Stimulated activated memory B cell treated with anti-CD40 and anti-IgM and Interleukin-4, amounts not matched to agents 10 μg/mL and 1 μg/mL and 100 μg/mL, for 72 hours (primary cell): ENCODE measurements at regions not wholly inside any gene's neighbourhood (a gene's known extent, or its start where the extent isn't known, plus 50 kb on each side); places are given as distances from the start of the nearest gene placed in this dataset.
"Not testable (repeated sequence)": the region's sequence is repeated elsewhere in the genome, so short reads cannot be mapped to it uniquely, and the experiment has no call there.

Experiments
- ATAC-seq: fragments of 150-1000 bp; cut with Tn5 transposase; 2 replicates; pipeline ENCODE4 v1.10.0; 2021
- H3K27ac Mint-ChIP-seq: one replicate; pipeline ENCODE4 v1.8.0; 2022; ENCODE audit warnings: mild to moderate bottlenecking, mixed read lengths
- H3K27me3 Mint-ChIP-seq: one replicate; pipeline ENCODE4 v1.8.0; 2022; ENCODE audit warnings: mixed read lengths
- H3K36me3 Mint-ChIP-seq: one replicate; pipeline ENCODE4 v1.8.0; 2022; ENCODE audit warnings: mixed read lengths
- H3K4me1 Mint-ChIP-seq: one replicate; pipeline ENCODE4 v1.8.0; 2022; ENCODE audit warnings: mixed read lengths
- H3K4me3 Mint-ChIP-seq: one replicate; pipeline ENCODE4 v1.8.0; 2022; ENCODE audit warnings: mild to moderate bottlenecking, moderate library complexity, mixed read lengths
- H3K9me3 Mint-ChIP-seq: one replicate; pipeline ENCODE4 v1.8.0; 2022; ENCODE audit warnings: mixed read lengths

DNA sequence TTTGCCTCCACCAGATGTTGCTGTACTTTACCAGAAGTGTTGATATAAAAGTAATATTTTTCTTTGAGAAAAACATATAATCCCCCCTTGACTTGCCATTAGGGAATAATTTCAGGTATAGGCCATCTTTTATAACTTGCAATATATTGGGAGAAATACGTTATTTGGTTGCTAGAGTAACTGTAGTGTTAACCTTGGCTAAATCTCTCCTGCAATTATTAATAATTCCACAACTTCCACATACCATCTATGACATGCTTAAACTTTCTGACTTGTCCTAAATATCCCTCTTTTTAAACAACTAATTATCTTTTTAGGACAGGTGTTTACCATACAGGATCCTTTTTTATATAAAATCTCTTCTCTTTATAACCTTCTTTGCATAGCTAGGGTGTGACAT is 1048.2 kb downstream of the SLC16A7 start:
- no peak overlapping the region for H3K4me3 Mint-ChIP-seq
- no peaks in the 10 kb centered on the region for H3K36me3 Mint-ChIP-seq
- H3K4me1 Mint-ChIP-seq = no peaks in the 10 kb centered on the region
- no peak for ATAC-seq
- H3K9me3 Mint-ChIP-seq = no peaks in the 10 kb centered on the region
- H3K27ac Mint-ChIP-seq = no peak overlapping the region
- H3K27me3 Mint-ChIP-seq = no peaks in the 10 kb centered on the region

DNA sequence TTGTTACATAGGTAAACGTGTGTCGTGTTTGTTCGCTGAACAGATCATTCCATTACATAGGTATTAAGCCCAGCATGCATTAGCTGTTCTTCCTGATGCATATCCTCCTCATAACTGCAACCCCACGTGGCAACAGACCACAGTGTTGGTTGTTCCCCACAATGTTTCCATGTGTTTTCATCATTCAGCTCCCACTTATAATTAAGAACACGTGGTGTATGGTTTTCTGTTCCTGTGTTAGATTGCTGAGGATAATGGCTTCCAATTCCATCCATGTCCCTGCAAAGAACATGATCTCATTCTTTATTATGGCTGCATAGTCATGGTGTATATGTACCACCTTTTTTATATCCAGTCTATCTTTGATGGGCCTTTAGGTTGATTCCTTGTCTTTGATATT is 1071.1 kb downstream of the SLC16A7 start:
- no peak overlapping the region for H3K4me3 Mint-ChIP-seq
- no peaks in the 10 kb centered on the region for H3K36me3 Mint-ChIP-seq
- ATAC-seq = no peak
- no peaks in the 10 kb centered on the region for H3K4me1 Mint-ChIP-seq
- H3K27me3 Mint-ChIP-seq = no peaks in the 10 kb centered on the region
- peaks cover 7% of the 10 kb centered on the region for H3K9me3 Mint-ChIP-seq
- no peak overlapping the region for H3K27ac Mint-ChIP-seq

DNA sequence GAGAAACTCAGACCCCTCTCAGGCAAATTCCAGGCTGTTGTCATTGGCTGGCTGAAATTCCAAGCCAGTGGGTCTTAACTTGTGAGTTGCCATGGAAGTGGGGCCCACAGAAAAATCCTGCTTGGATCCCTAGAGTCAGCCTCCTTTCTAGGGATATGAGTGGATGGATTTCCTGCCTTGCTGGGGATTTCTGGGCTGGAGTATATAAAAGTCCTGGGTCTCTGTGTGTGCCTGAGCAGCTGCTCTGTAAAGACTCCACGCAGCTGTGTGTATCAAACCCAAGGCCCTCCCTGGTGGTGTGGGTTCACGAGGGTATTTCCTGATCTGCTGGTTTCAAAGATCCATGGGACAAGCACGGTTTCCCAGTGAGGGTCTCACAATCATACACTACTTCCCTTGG is 1077.1 kb downstream of the SLC16A7 start:
- Mint-ChIP-seq H3K4me3 (no peak overlapping the region), H3K4me1 (no peaks in the 10 kb centered on the region)
- no peak for ATAC-seq

DNA sequence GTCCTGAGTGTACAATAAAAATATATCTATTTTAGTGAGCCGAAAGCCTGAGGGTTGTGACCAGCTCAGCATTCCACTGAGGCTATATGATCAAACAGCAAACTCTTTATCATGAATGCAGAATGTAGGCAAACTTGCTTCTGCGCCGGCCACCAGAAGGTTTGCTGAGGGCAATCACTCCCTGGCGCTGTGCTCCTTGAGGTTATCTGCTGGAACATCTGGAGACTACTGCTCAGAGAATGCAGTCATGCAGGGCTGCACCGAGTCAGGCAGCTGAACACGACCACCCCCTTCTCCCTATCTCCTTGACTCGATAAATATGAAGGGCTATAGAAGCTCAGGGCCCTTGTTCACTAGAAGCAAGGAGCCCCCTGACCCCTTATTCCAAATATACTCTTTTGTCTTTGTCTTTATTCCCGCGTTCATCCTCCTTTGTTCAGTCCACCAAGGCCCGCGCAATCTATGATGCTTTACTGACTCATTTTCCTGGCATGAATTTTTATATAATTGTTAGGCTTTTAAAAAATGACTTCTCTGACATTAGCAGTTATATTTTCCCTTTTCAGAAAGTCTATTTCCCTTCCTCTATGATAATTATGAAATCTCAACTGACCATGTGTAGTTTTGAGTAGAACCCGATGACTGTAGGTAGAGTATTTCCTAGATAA is 1089.3 kb downstream of the SLC16A7 start:
- H3K36me3 Mint-ChIP-seq = no peaks in the 10 kb centered on the region

More for the DNA sequence above, 1077.1 kb downstream of the SLC16A7 start:
- H3K27ac Mint-ChIP-seq = no peak overlapping the region
- H3K36me3 Mint-ChIP-seq = no peaks in the 10 kb centered on the region
- H3K27me3 Mint-ChIP-seq = no peaks in the 10 kb centered on the region
- peaks cover 6% of the 10 kb centered on the region for H3K9me3 Mint-ChIP-seq

DNA sequence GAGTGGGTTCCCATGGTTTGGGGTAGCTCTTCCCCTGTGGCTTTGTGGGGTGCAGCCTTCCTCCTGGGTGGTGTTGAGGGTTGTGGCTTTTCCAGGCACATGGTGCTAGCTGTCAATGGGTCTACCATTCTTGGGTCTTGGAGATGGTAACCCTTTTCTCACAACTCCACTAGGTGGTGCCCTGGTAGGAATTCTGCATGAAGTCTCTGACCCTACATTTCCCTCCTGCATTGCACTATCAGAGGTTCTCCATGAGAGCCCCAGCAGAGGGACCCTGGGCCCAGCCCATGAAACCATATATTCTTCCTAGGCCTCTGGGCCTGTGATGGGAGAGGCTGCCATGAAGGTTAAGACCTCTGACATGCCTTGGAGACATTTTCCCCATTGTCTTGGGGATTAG is 1093.3 kb downstream of the SLC16A7 start:
- Mint-ChIP-seq H3K4me1 (no peaks in the 10 kb centered on the region), H3K36me3 (no peaks in the 10 kb centered on the region), H3K4me3 (no peak overlapping the region), H3K9me3 (peaks cover 5% of the 10 kb centered on the region), H3K27ac (no peak overlapping the region), H3K27me3 (no peaks in the 10 kb centered on the region)
- no peak for ATAC-seq

More for the DNA sequence above, 1089.3 kb downstream of the SLC16A7 start:
- H3K27ac Mint-ChIP-seq = no peak overlapping the region
- H3K27me3 Mint-ChIP-seq = no peaks in the 10 kb centered on the region
- no peaks in the 10 kb centered on the region for H3K4me1 Mint-ChIP-seq
- no peak overlapping the region for H3K4me3 Mint-ChIP-seq
- H3K9me3 Mint-ChIP-seq = peaks cover 2% of the 10 kb centered on the region
- ATAC-seq = no peak

DNA sequence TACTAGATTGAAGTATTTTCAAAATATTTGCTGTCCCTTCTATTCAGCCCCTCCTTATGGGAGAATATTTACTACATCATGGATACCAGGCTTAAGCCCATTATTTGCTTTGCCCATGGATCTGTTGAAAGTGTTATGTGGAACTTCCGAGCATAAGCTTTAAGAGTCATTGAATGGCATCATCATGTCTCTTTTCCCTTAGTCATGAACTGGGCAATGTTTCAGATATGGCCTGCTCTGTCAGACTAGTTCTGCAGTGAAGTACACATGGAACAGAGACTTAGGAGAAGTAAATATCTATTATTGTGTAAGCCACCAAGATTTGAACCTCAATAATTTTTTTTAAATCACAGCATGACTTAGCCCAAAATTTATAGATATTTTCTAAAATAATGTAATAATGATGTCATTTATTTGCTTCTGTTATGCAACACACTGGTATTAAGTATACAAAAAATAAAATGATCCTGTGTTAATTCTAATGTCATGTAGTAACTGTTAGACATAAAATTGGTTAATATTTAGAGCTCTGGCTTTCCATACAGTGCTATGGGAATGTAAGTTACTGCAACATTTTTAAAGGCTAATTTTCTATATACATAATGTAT is 1097.3 kb downstream of the SLC16A7 start:
- peaks cover 5% of the 10 kb centered on the region for H3K9me3 Mint-ChIP-seq
- no peak overlapping the region for H3K27ac Mint-ChIP-seq
- H3K27me3 Mint-ChIP-seq = no peaks in the 10 kb centered on the region
- H3K4me3 Mint-ChIP-seq = no peak overlapping the region
- no peak for ATAC-seq
- no peaks in the 10 kb centered on the region for H3K4me1 Mint-ChIP-seq
- H3K36me3 Mint-ChIP-seq = no peaks in the 10 kb centered on the region

DNA sequence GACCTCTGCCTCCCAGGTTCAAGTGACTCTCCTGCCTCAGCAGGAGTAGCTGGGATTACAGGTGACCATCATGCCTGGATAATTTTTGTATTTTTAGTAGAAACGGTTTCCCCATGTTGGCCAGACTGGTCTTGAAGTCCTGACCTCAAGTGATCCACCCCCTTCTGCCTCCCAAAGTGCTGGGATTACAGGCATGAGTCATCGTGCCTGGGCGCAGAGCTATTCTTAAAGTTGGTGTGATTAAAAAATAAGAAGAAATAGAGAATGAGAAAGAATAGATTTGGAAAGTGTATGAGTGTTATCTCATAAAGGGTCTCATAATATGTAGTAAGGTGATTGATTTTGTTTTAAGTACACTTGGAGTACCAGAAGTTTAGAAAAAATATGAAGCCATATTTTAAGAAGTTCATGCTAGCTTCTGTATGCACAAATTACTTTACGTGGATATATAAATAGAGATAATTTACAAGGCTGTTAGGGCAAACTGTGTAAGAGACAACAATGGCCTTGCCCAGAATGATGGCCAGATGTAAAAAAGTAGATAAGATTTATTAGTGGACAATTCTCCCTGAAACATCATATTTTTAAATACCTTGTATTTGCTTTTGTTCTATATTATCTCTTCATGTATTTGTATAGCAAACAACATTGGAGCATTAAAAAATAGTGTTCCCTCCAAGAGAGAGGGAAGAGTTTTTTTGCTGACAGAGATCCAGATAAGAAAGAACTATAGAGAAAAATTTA is 1108.5 kb downstream of the SLC16A7 start:
- H3K4me3 Mint-ChIP-seq = no peak overlapping the region
- H3K36me3 Mint-ChIP-seq = no peaks in the 10 kb centered on the region
- no peaks in the 10 kb centered on the region for H3K4me1 Mint-ChIP-seq
- no peak overlapping the region for H3K27ac Mint-ChIP-seq
- ATAC-seq = no peak
- H3K27me3 Mint-ChIP-seq = no peaks in the 10 kb centered on the region
- H3K9me3 Mint-ChIP-seq = no peaks in the 10 kb centered on the region

DNA sequence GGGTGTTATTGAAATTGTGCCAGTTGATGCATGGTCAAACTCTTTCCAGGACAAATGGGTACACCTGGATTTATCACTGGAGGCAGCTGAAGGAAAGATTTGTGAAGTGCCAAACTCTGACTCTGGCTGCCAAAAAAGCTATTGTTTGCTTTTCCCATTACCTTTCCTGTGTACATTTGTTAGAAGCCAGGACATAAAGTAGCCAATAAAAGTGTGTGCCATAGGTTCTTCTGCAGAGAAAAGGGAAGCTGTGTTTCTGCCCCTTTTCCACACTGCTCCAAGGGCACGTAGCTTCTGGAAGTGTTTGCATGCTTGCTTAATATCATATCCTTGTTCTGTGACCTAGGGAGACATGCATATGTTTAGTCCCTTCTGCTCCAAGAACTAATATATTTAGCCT is 1114.4 kb downstream of the SLC16A7 start:
- no peaks in the 10 kb centered on the region for H3K27me3 Mint-ChIP-seq
- H3K36me3 Mint-ChIP-seq = no peaks in the 10 kb centered on the region
- ATAC-seq = no peak
- peaks cover 5% of the 10 kb centered on the region for H3K9me3 Mint-ChIP-seq
- H3K4me3 Mint-ChIP-seq = no peak overlapping the region
- H3K27ac Mint-ChIP-seq = no peak overlapping the region
- no peaks in the 10 kb centered on the region for H3K4me1 Mint-ChIP-seq

DNA sequence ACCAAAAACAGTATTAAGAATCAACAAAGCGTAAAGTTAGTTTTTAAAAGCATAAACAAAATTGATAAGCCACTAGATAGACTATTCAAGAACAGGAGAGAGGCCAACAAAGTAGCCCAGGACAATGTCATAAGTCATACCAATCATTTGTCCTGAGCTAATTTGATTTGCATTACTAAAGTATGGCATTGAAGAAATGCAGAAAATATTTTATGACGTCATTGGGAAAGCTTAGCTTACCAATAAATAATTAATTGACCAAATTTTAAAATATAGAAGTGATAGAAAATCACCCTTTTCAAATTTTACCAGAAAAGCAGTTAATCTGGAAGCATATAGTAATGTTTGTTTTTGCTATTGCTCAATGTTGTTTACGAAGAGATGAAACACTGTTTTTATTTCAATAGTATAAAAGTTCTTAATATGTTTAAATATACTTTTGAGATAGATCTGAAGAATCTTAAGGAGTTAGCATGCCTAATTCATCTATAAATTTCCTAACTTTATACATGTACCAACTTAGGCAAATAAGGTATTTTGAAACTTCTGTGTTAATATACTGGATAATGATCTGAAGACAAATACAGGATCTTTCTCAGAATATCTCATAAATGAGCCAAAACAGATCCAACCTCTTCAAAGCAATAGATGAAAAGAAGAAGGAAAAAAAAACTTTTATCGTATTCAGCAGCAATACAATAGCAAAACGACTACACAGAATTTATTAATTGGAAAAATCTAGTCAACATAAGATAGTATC is 1118.5 kb downstream of the SLC16A7 start:
- Mint-ChIP-seq H3K4me3 (no peak overlapping the region), H3K36me3 (no peaks in the 10 kb centered on the region), H3K9me3 (peaks cover 15% of the 10 kb centered on the region), H3K4me1 (no peaks in the 10 kb centered on the region), H3K27ac (no peak overlapping the region), H3K27me3 (no peaks in the 10 kb centered on the region)
- no peak for ATAC-seq

DNA sequence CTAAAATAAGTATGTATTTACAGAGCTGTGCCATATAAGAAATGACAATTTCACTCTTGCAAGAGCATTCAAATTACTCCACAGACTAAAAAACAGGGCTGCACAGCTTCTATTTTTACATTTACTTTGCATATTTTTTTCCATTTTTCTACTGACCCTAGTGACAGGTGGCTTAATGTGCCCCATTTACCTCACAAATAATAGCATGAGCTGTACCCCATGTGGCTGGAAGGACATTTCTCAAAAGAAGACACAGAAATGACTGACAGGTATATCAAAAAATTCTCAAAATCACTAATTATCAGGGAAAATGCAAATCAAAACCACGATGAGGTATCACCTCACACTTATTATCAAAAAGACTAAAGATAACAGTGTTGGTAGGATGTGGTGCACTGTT is 1128.6 kb downstream of the SLC16A7 start:
- H3K9me3 Mint-ChIP-seq = peaks cover 3% of the 10 kb centered on the region
- ATAC-seq = no peak
- no peak overlapping the region for H3K4me3 Mint-ChIP-seq
- H3K4me1 Mint-ChIP-seq = no peaks in the 10 kb centered on the region
- no peaks in the 10 kb centered on the region for H3K36me3 Mint-ChIP-seq
- H3K27me3 Mint-ChIP-seq = no peaks in the 10 kb centered on the region
- no peak overlapping the region for H3K27ac Mint-ChIP-seq

DNA sequence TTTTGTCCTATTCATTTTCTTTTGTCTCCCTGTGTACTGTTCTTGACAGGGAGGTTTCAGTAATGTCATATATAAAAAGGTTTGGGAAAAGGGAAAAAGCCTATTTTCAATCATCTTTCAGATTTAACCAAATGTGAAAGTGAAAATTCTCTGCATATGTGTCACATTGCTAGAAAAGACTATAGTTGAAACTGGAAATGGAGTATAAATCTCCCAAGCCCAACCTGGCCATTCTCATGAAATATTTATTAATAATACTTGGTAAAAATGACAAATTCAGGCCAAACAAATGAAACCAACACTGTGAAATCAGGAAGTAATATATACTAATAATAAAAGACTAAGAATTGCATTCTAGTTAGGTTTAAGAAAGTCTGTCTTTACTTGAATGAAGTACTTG is 1129.2 kb downstream of the SLC16A7 start:
- no peak overlapping the region for H3K27ac Mint-ChIP-seq
- peaks cover 3% of the 10 kb centered on the region for H3K9me3 Mint-ChIP-seq
- H3K4me1 Mint-ChIP-seq = no peaks in the 10 kb centered on the region
- no peaks in the 10 kb centered on the region for H3K36me3 Mint-ChIP-seq
- no peaks in the 10 kb centered on the region for H3K27me3 Mint-ChIP-seq
- H3K4me3 Mint-ChIP-seq = no peak overlapping the region
- ATAC-seq = no peak

DNA sequence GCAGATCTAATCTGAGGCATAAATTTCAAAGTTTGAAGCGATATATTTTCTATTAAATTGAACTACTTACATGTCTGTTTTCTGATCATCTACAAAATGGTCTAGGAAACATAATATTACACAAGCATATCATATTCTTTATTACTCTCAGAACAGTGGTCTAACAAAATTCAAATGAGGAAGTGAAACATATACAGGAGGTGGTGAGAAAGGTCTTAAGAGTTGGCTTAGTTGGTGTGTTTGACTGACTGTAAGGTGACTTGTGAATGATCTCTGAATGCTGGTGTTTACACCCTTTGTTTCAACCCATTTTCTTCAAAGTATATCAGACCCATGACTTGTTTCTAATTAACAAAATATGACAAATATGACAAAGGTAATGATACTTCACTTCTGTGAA is 1156.8 kb downstream of the SLC16A7 start:
- Mint-ChIP-seq H3K27ac (no peak overlapping the region), H3K4me3 (no peak overlapping the region), H3K36me3 (no peaks in the 10 kb centered on the region), H3K9me3 (peaks cover 7% of the 10 kb centered on the region), H3K4me1 (no peaks in the 10 kb centered on the region), H3K27me3 (no peaks in the 10 kb centered on the region)
- no peak for ATAC-seq

DNA sequence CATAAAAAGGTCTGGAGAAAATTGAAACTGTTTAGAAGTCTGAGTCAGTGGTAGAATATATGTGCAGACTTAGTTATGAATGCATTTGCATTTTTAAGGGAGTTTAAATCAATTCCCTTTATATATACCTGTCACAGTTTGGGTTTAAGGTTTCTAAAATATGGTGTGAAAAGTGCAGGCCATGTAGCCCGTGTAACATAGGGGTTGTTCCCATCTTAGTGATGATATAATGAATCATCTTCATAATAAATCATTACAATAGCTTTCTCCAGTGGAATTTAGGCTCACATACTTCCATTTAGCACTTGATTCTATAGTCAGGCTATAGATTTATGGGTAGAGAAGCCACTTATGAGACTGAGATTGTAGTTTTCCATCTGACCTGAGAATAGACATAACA is 1162.4 kb downstream of the SLC16A7 start:
- H3K27me3 Mint-ChIP-seq = no peaks in the 10 kb centered on the region

DNA sequence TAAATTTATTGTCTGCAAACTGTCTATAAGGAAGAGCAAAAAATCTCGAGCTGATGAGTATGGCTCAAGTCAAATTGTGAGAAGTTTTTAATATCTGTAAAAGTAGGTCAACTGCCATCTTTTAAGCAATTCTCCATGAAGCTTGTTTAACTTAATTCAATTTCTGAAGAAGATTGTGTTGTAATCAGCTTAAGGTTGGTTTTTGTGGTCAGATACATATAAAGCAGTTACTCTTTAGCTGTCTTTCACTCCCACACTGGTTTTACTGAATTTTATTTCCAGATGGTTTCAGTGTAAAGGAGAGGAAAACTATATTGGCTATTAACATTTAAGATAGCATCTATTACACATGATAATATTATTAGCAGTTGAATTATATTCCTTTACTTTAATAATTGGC is 1165.1 kb downstream of the SLC16A7 start:
- no peak overlapping the region for H3K27ac Mint-ChIP-seq
- H3K27me3 Mint-ChIP-seq = no peaks in the 10 kb centered on the region
- ATAC-seq = no peak

More for the DNA sequence above, 1162.4 kb downstream of the SLC16A7 start:
- no peaks in the 10 kb centered on the region for H3K4me1 Mint-ChIP-seq
- H3K4me3 Mint-ChIP-seq = no peak overlapping the region
- H3K36me3 Mint-ChIP-seq = no peaks in the 10 kb centered on the region
- no peak overlapping the region for H3K27ac Mint-ChIP-seq
- no peak for ATAC-seq
- H3K9me3 Mint-ChIP-seq = peaks cover 9% of the 10 kb centered on the region

DNA sequence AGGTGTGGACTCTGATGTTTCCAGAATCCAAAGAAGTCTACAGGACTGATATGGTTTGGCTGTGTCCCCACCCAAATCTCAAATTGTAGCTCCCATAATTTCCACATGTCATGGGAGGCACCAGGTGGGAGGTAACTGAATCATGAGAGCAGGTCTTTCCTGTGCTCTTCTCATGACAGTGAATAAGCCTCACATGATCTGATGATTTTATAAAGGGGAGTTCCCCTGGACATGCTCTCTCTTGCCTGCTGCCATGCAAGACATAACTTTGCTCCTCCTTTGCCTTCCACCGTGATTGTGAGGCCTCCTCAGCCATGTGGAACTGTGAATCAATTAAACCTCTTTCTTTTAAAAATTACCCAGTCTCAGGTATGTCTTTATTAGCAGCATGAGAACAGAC is 1205.3 kb downstream of the SLC16A7 start:
- H3K4me3 Mint-ChIP-seq, H3K4me1 Mint-ChIP-seq, ATAC-seq, H3K36me3 Mint-ChIP-seq, H3K27ac Mint-ChIP-seq, H3K9me3 Mint-ChIP-seq, H3K27me3 Mint-ChIP-seq: not testable (repeated sequence)

More for the DNA sequence above, 1165.1 kb downstream of the SLC16A7 start:
- Mint-ChIP-seq H3K4me1 (no peaks in the 10 kb centered on the region), H3K36me3 (no peaks in the 10 kb centered on the region), H3K4me3 (no peak overlapping the region), H3K9me3 (peaks cover 6% of the 10 kb centered on the region)
